Adrenal gland (tissue), 9 donors: ENCODE measurements at regions not wholly inside any gene's neighbourhood (a gene's known extent, or its start where the extent isn't known, plus 50 kb on each side); places are given as distances from the start of the nearest gene placed in this dataset.

ENCODE experiments used
- DNase-seq, 7 donors: peaks; one replicate each; pipeline ENCODE4 v3.0.0-alpha.2; 2019 to 2020
- H3K27ac ChIP-seq, 5 donors: fragments of 200-600 bp; sonication (generic) in 4 of 5; 1 replicate in 3 of 5; 2 replicates in 2 of 5; pipeline versions ENCODE4 v1.5.1 to v1.8.0; 2016 to 2020; ENCODE audit warnings: mild to moderate bottlenecking in 1 of 5
- H3K27me3 ChIP-seq: fragments of 200-600 bp; 2 replicates; pipeline ENCODE4 v1.8.0; 2021
- H3K36me3 ChIP-seq, 2 donors: fragments of 200-600 bp; replicated peaks in 1 of 2; 1 replicate in 1 of 2; 2 replicates in 1 of 2; pipeline versions ENCODE4 v1.5.1 to v1.8.0; 2018 to 2022
- H3K4me1 ChIP-seq, 2 donors: fragments of 200-600 bp; replicated peaks in 1 of 2; 1 replicate in 1 of 2; 2 replicates in 1 of 2; pipeline versions ENCODE4 v1.5.1 to v1.8.0; 2018 to 2021
- H3K4me3 ChIP-seq, 4 donors: fragments of 200-600 bp; sonication (generic) in 3 of 4; one replicate each; pipeline ENCODE4 v1.5.1; 2016 to 2018
- H3K9me3 ChIP-seq, 3 donors: fragments of 200-600 bp; sonication (generic) in 1 of 3; replicated peaks in 1 of 3; 1 replicate in 2 of 3; 2 replicates in 1 of 3; pipeline versions ENCODE4 v1.5.1 to v1.8.0; 2016 to 2021
- CTCF ChIP-seq, 6 experiments: fragments of 450-650 bp in 4 of 6; fragments of 200-600 bp in 2 of 6; sonication (generic) in 1 of 6; IDR thresholded peaks; 1 replicate in 5 of 6; 2 replicates in 1 of 6; pipeline versions ENCODE4 v1.5.1 to v1.8.0; 2016 to 2021; ENCODE audit warnings: antibody characterized with exemption in 6 of 6, mild to moderate bottlenecking in 2 of 6, moderate library complexity in 1 of 6
- POLR2A ChIP-seq, 2 donors: fragments of 450-650 bp; IDR thresholded peaks; one replicate each; pipeline ENCODE4 v1.6.1; 2017; ENCODE audit warnings: antibody characterized with exemption in 2 of 2, mild to moderate bottlenecking in 2 of 2, moderate library complexity in 1 of 2
- WGBS, 4 donors: extraction: QIAGEN DNeasy Blood & Tissue Kit in 2 of 4; methylation state at CpG; one replicate each; pipeline versions ENCODE4 v1.1.5 to v1.1.7; 2013 to 2017; 5-methylcytosine and 5-hydroxymethylcytosine counted together
- intact Hi-C, 2 donors: fragments of 100-400 bp; cut with DNase I; formaldehyde crosslinking; loops; one replicate each; pipeline versions ENCODE4 v1.14.1 to v1.15.0; 2022 to 2023
- donor health status: healthy with polysubstance abuse.
- donor health status: Bipolar disorder and iron deficiency.
- donor health status: DM: yes; HTN: yes; CAD: no.
- donor health status: DM: no; HTN: no; CAD: no.
- donor health status: DM: no; HTN: no; CAD: no.

- no peak overlapping the region for H3K27ac ChIP-seq
- WGBS, 4 donors, result 49 to 72% (median 69%) methylated on average over 6 of the region's 6 CpGs
- no peaks in the 10 kb centered on the region for H3K36me3 ChIP-seq
- no peaks in the 10 kb centered on the region for H3K27me3 ChIP-seq
- no peak for DNase-seq
- no peaks in the 10 kb centered on the region for H3K4me1 ChIP-seq
- no peaks in the 10 kb centered on the region for H3K9me3 ChIP-seq
- intact Hi-C loops, result no loop called here
- no peak overlapping the region for H3K4me3 ChIP-seq
- TF ChIP-seq CTCF (IDR thresholded peaks at IDR 0.05) (no peak), POLR2A (IDR thresholded peaks at IDR 0.05) (no peak)
Observed at GRCh38 chr10:8489823-8490222, 435.3 kb downstream of the GATA3 start.

GRCh38 chr10:8498290-8498689, 443.8 kb downstream of the GATA3 start:
- Histone ChIP-seq H3K4me1 (no peaks in the 10 kb centered on the region), H3K27me3 (no peaks in the 10 kb centered on the region), H3K4me3 (no peak overlapping the region), H3K36me3 (no peaks in the 10 kb centered on the region), H3K9me3 (no peaks in the 10 kb centered on the region), H3K27ac (no peak overlapping the region)
- intact Hi-C loops, result no loop called here
- DNase-seq, result no peak
- no peak for TF ChIP-seq POLR2A (IDR thresholded peaks at IDR 0.05)
- no peak for TF ChIP-seq CTCF (IDR thresholded peaks at IDR 0.05)
- 79 to 90% (median 85%) methylated on average over 1 of the region's 1 CpG for WGBS, 4 donors

GRCh38 chr10:8498881-8499280, 444.4 kb downstream of the GATA3 start:
- DNase-seq, result no peak
- intact Hi-C loops, result no loop called here
- 58 to 83% (median 80%) methylated on average over 4 of the region's 4 CpGs for WGBS, 4 donors
- TF ChIP-seq CTCF (IDR thresholded peaks at IDR 0.05), result no peak
- TF ChIP-seq POLR2A (IDR thresholded peaks at IDR 0.05), result no peak
- H3K27ac ChIP-seq, result no peak overlapping the region
- no peaks in the 10 kb centered on the region for H3K4me1 ChIP-seq
- no peak overlapping the region for H3K4me3 ChIP-seq
- no peaks in the 10 kb centered on the region for H3K27me3 ChIP-seq
- no peaks in the 10 kb centered on the region for H3K36me3 ChIP-seq
- H3K9me3 ChIP-seq, result no peaks in the 10 kb centered on the region

- Histone ChIP-seq H3K27me3 (no peaks in the 10 kb centered on the region), H3K36me3 (no peaks in the 10 kb centered on the region), H3K9me3 (no peaks in the 10 kb centered on the region), H3K4me3 (no peak overlapping the region), H3K27ac (no peak overlapping the region), H3K4me1 (no peaks in the 10 kb centered on the region)
- intact Hi-C loops, result no loop called here
- WGBS, 4 donors, result 69 to 73% (median 71%) methylated on average over 4 of the region's 4 CpGs
- no peak for DNase-seq
- TF ChIP-seq POLR2A (IDR thresholded peaks at IDR 0.05), result no peak
- TF ChIP-seq CTCF (IDR thresholded peaks at IDR 0.05), result no peak
Observed at GRCh38 chr10:8499312-8499711, 444.8 kb downstream of the GATA3 start.
